SK-N-MC (cell line): ENCODE measurements at regions not wholly inside any gene's neighbourhood (a gene's known extent, or its start where the extent isn't known, plus 50 kb on each side); places are given as distances from the start of the nearest gene placed in this dataset.

Source experiments
- EZH2 ChIP-seq: fragments of 200-600 bp; sonication (generic); IDR thresholded peaks from one replicate; pipeline ENCODE4 v1.6.1; 2017; ENCODE audit warnings: antibody characterized with exemption
- FOXP2 ChIP-seq: optimal IDR thresholded peaks from 2 replicates; pipeline ENCODE3; 2011; ENCODE audit warnings: mild to moderate bottlenecking, moderate library complexity; ENCODE audit not compliant: insufficient read depth; ENCODE audit errors: extremely low read length, control extremely low read depth
- POLR2AphosphoS5 ChIP-seq: IDR thresholded peaks from 2 replicates; pipeline ENCODE4 v1.6.1; 2012; ENCODE audit warnings: mild to moderate bottlenecking, low read depth, low read length, borderline replicate concordance

DNA sequence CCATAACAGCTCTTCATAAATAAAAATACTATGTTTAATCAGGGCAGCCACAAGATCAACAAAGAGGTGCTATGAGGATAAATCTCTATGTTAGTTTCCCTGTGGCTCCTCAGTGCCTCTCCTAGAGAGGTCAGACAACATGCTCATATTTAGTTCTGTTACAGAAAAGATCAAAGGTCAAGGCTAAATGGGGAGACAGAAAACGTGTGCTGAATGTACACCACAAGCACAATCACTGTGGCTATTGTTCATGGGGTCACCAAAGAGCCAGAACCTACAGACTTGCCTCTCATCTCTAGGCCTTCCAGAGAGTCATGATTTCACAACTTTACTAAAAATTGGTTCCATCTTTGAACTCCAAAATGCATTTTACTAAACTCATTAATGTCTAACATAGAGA lies 409.8 kb downstream of the HACE1 start:
- TF ChIP-seq POLR2AphosphoS5 (no peak), EZH2 (no peak), FOXP2 (no peak)
